Omental fat pad (tissue), 3 donors: ENCODE measurements at regions not wholly inside any gene's neighbourhood (a gene's known extent, or its start where the extent isn't known, plus 50 kb on each side); places are given as distances from the start of the nearest gene placed in this dataset.

Experiments used
- ATAC-seq: fragments of 150-250 bp; one replicate; pipeline ENCODE4 v1.9.1; 2016; ENCODE audit warnings: mild to moderate bottlenecking, moderate library complexity; ENCODE audit not compliant: low FRiP score
- DNase-seq: peaks from one replicate; pipeline ENCODE4 v3.0.0-alpha.2; 2019; ENCODE audit warnings: low spot score
- TF ChIP-seq, protein P1 (sequence below), 3 donors: fragments of 450-650 bp; IDR thresholded peaks; one replicate each; pipeline ENCODE4 v1.5.1; 2016 to 2017; ENCODE audit warnings: antibody characterized with exemption in 3 of 3, mild to moderate bottlenecking in 3 of 3, moderate library complexity in 2 of 3

DNA sequence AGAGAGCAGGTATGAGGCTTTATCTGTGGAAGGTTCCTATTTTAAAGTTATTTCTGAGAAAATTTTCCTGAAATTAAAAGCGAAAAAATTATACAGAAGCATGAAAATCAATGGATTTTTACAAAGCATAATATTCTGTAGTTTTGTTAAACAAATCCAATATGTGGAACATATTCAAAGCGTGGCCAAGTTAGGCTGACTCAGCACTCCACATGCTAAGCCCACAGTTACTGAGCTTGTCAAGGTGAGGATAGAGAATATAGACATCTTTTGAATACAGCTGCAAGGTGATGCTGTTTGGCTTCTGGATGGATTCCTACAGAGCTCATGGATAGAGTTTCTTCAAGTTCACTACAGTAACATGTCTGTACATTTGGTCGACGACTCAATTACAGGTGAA lies 302.5 kb downstream of the C3orf38 start:
- TF ChIP-seq, protein P1, sequence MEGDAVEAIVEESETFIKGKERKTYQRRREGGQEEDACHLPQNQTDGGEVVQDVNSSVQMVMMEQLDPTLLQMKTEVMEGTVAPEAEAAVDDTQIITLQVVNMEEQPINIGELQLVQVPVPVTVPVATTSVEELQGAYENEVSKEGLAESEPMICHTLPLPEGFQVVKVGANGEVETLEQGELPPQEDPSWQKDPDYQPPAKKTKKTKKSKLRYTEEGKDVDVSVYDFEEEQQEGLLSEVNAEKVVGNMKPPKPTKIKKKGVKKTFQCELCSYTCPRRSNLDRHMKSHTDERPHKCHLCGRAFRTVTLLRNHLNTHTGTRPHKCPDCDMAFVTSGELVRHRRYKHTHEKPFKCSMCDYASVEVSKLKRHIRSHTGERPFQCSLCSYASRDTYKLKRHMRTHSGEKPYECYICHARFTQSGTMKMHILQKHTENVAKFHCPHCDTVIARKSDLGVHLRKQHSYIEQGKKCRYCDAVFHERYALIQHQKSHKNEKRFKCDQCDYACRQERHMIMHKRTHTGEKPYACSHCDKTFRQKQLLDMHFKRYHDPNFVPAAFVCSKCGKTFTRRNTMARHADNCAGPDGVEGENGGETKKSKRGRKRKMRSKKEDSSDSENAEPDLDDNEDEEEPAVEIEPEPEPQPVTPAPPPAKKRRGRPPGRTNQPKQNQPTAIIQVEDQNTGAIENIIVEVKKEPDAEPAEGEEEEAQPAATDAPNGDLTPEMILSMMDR (IDR thresholded peaks at IDR 0.05): no peak
- no peak for DNase-seq
- ATAC-seq: no peak

DNA sequence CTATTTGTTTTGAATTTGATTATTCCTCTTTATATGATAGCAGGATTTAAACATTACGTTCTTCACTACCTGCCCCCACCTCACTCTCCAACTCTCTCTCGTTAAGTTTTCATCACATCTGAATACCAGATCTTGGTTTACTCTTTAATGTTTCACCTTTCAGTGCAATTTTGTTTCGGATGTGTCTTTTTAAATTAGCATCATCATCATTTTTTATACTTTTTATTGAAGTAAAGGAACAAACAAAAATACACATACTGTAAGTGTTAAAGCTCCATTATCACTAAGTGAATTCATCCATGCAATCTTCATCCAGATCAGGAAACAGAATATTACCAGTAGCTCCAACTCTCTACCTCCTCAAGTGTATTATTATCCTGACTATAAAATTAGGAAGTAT lies 310.6 kb downstream of the C3orf38 start:
- DNase-seq (no peak), ATAC-seq (no peak)
- TF ChIP-seq, protein P1 (IDR thresholded peaks at IDR 0.05): no peak

DNA sequence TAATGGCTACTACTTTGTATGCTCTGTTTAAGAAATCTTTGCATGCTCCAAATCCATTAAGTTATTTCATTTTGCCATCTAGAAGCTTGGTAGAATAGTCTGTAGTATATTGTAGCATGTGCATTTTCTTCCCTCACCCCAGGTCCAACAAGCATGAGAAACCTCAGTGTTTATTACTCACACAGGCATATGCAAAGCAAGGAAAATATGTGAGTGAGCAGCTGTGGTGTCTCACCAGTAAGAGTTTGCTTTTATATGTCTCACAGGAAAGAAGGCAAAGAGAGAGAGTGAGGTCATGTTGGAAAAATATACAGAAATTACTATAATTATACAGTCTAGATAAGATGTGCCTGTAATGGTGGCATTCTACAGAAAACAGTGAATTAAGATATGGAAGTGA lies 312.5 kb downstream of the C3orf38 start:
- ATAC-seq (no peak), DNase-seq (no peak)
- TF ChIP-seq, protein P1 (IDR thresholded peaks at IDR 0.05): no peak

DNA sequence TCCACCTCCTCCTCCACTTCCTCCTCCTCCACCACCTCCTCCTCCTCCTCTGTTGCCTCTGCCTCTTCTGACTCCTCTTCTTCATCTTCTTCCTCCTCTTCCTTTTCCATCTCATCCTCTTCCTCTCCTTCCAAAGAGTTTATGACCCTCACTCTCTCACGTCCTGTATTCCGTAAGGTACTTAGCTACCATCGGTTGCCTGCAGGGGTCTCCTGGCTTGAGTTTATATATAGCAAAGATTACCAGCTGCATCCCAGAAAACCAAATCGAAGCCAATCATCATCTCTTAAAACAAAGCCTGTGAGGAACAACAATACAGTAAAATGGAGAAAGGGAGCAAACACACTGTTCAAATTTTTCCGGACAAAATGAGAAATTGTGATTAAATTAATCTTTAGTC lies 317.4 kb downstream of the C3orf38 start:
- TF ChIP-seq, protein P1 (IDR thresholded peaks at IDR 0.05): no peak
- ATAC-seq (no peak), DNase-seq (no peak)

DNA sequence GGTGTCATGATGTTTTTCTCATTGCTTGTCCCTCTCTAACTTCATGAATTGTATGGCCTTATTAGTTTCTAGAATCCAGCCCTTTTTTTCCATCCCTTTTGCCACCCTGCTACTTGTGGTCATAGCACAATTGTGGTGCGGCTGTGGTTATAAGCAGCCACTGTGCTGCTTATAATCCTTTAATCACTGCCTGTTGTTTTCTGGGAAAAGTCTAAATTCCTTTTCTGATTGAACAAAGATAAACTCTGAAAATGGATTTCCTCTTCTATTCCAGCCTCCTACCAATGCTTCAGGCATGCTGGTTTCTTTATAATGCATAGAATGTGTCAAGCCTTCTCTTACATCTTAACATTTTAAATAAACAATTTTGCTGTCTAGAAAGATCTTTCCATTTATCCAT lies 319.5 kb downstream of the C3orf38 start:
- DNase-seq (no peak), ATAC-seq (no peak)
- TF ChIP-seq, protein P1 (IDR thresholded peaks at IDR 0.05): no peak

DNA sequence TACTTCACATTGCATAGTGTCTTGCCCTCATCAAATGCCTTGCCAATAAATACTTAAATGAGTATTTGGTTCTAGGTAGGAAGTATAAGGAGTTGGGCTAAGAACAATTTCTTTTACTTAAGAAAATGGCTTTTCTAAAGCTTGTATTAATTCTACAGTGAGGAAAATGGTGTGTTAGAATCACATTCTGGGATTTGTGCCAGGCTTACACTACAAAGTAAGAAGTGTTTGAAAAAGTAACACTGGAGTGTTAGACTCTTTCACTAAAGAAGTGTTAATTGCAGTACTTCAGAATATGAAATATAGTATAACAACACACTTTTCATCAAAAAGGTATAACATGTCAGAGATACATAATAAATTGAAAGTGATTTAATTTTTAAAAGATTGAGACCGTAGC lies 328.7 kb downstream of the C3orf38 start:
- no peak for DNase-seq
- TF ChIP-seq, protein P1 (IDR thresholded peaks at IDR 0.05): no peak
- ATAC-seq: no peak

DNA sequence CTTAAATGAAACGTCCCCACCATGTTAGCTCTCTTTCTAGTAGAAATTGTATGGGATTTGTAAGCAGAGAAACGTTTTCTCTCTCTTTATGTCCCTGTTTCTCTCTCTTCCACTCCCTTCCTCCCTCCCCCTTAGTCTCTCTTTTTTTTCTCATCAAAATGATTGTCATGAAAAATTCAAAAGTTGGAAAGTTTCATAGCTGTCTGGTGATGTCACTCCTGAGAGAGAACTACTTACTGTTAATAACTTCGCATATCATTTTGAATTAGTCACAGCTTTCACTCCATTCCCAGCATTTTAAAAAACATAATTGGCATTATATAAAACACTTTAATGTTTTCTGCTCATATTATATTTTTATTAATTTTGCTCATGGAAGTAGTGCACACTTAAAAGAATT lies 331.1 kb downstream of the C3orf38 start:
- TF ChIP-seq, protein P1 (IDR thresholded peaks at IDR 0.05): no peak
- DNase-seq (no peak), ATAC-seq (no peak)
